NOMO-1 treated with DMSO at 0.1 percent for 48 hours (cell line): ENCODE measurements at regions not wholly inside any gene's neighbourhood (a gene's known extent, or its start where the extent isn't known, plus 50 kb on each side); places are given as distances from the start of the nearest gene placed in this dataset.

Experiments used
- DNase-seq: peaks from one replicate; lab custom pipeline; 2025; ENCODE audit not compliant: unreplicated experiment; lab: John Stamatoyannopoulos, UW

DNA sequence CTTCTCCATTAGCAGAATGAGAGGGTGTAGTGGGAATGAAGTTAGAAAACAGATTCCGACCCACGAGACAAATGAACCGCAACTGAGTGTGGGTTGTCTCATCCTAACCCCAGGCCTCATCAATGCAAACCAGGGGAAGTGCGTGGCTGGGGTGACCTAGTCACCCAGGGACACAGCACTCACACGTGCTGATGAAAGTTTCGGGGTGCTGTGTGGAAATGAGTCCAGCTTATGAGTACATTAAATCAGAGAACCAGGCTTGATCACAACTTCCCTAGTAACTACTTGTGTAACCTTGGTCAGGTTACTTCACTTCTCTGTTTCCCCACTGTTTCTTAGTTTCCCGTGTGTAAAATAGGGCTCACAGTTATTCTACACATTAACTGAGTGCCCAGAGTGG lies 95.4 kb upstream of the CDKN3 start:
- DNase-seq, result peak; percentile 9

- DNase-seq, result no peak
Measured at GRCh38 chr14:54306806-54307205, 90.0 kb upstream of the CDKN3 start.

- no peak for DNase-seq
Measured at GRCh38 chr14:54309615-54310014, 87.2 kb upstream of the CDKN3 start.

GRCh38 chr14:54310151-54310850 lies 86.5 kb upstream of the CDKN3 start:
- DNase-seq, result no peak

- DNase-seq, result no peak
Measured at GRCh38 chr14:54310851-54311228, 86.0 kb upstream of the CDKN3 start.

DNA sequence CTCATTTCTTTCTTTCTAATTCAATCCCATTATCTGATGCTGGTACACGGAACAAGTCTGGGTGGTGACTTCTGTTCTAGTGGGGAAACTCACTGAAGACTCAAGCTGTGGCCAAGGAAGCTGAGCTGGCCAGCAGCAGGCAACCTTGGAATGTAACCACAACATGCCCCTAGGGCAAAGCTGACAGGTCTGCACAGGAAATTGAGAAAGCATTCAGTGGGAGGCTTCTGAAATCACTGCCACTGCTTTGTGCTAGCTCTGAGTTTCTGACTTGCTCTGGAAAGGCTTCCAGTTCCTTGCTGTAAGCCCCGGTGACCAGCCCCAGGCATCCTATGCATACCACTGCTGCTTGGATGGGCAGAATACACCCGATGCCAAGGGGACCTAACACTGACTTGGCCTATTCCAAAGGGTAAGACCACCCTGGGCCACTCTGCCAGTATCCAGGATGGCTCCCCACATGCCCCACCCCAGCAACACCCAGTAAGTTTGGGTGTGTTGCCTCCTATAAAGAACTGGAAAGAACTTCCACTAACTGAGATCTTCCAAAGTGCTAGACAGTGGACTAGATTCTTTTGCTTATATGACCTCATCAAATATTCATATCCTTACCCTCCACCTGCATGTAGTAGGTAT lies 84.5 kb upstream of the CDKN3 start:
- no peak for DNase-seq

GRCh38 chr14:54314365-54315104 lies 82.3 kb upstream of the CDKN3 start:
- no peak for DNase-seq

GRCh38 chr14:54316652-54317051 lies 80.2 kb upstream of the CDKN3 start:
- DNase-seq, result no peak

DNA sequence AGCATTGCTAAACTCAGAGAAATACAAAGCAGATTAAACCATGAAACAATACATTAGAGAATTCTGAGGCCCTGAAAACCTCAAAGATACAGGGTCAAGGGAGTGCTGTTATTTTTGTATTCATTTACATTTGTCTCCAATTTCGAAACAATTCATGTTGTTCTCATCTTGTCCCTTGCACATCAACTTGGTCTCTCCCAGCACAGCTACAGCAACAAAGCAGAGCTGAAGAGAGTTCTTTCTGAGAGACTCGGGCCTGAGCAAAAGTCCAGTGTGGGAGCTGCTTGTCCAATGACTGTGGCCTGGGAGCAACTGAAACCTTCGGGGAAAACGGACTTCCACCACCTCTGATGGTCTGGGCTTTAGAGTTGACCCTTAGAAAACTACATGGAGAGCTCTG lies 79.4 kb upstream of the CDKN3 start:
- DNase-seq, result no peak

- no peak for DNase-seq
Measured at GRCh38 chr14:54322246-54322645, 74.6 kb upstream of the CDKN3 start.

GRCh38 chr14:54322701-54323337 lies 74.0 kb upstream of the CDKN3 start:
- no peak for DNase-seq

- no peak for DNase-seq
Measured at GRCh38 chr14:54325766-54326165, 71.0 kb upstream of the CDKN3 start.

- DNase-seq, result peak; percentile 37
Measured at GRCh38 chr14:54329082-54329695, 67.6 kb upstream of the CDKN3 start.

- DNase-seq, result no peak
Measured at GRCh38 chr14:54330876-54331275, 65.9 kb upstream of the CDKN3 start.

DNA sequence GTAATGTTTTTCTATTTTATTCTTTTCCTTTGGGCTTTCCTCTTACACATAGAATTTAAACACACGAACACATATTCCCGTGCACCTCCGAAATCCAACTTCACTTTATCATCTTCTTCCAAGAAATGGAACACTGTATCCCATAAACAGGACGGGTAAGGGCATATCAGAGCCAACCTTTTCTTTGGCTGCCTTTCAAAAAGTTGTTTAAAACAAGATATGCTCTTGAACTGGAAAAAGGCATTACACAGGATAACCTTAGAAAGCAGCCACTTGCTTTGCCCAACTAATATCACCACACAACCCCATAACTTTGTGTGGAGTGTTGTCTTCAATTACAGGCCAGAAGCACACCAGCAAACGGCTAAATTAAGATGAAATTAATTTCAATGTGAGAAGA lies 65.3 kb upstream of the CDKN3 start:
- DNase-seq, result no peak

DNA sequence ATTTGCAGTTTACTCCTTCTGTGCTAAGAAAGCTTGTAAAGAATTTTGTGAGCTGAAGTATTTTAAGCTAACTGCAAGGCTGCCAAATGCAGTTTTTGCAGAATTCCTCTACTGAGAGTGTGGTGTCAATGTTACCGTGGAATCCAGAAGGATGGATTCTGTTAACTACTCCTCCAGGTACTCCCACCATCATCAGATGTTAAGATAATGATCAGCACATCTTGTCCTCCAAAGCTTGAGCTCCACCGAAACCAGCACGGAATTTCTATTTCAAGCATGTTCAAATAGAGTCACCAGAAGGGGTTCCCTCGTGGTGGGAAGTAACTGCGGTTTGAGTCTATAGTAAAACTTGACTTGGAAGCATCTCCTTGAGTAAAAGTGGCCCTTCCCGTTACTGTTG lies 64.3 kb upstream of the CDKN3 start:
- no peak for DNase-seq

GRCh38 chr14:54333511-54333910 lies 63.3 kb upstream of the CDKN3 start:
- no peak for DNase-seq

DNA sequence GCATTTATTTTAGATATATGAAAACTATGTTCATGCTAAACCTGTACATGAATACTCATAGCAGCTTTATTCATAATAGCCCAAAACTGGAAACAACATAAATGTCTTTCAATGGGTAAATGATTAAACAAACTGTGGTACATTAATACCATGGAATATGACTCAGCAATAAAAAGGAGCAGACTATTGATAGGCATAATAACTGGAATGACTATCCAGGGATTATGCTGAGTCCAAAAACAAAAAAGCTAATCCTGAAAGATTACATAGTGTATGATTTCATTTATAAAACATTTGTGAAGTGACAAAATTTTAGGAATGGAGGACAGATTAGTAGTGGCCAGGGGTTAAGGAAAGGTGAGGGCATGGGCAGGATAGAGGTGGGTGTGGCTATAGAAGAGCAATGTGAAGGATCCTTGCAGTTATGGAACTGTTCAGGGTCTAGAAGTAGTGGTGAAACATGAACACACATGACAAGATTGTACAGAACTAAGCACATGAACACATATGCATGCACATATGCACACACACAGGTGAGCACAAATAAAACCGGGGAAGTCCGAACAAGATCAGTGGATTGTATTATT lies 61.1 kb upstream of the CDKN3 start:
- DNase-seq, result no peak

GRCh38 chr14:54337314-54337713 lies 59.5 kb upstream of the CDKN3 start:
- DNase-seq, result no peak

DNA sequence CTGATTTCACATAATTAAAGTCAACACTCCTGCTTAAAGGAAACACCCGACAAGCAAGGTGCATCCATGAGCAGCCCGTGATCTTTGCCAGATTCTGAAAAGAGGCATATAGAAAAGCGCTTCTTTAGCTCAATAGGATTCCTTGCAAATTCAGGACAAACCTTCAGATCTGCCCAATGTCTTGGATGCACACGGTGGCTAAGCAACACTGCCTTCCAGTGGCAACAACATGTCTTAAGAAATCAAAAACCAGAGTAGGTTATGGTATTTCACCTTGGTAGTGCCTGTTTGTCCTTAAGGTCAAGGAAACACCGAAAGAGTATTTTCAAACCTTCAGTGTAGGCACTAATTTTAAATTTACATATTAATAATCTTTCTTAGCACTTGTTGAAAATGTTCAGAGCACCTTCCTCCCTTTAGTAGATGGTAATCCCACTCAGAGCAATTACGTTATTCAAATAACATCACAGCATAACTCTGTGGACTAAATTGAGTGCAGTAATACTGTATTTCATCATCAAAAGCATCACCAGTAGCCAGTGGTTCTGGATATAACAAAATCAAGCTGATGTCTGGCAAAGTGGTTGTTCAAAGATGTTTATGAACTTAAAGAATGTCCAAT lies 58.0 kb upstream of the CDKN3 start:
- DNase-seq, result no peak

DNA sequence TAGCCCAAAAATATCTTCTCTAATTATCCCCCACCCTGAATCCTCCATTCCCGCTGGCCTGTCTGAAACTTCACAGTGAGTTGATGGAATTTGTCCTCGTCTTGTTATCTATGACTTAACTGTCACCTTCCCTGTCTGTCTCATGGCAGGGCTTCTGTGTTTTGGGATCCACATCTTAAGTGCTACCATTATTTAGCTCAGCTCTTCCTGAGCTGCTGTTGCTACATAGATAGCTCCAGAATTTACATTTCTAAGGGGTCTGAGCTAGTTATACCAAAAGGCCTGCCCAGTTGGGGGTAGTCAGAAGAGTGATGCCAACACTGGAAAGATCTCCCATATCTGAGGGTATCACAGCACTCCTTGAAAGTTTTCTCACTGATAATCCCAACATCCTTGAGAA lies 57.0 kb upstream of the CDKN3 start:
- no peak for DNase-seq
